ENCODE measurements at regions not wholly inside any gene's neighbourhood (a gene's known extent, or its start where the extent isn't known, plus 50 kb on each side); places are given as distances from the start of the nearest gene placed in this dataset.

- peak in 1 of 5 donors; percentile 84 for DNase-seq
Observed at GRCh38 chr10:7507887-7508726, 97.3 kb upstream of the SFMBT2 start.

GRCh38 chr10:7506571-7506970, 95.7 kb upstream of the SFMBT2 start:
- DNase-seq = no peak

- no peak for DNase-seq
Observed at GRCh38 chr10:7505196-7505595, 94.4 kb upstream of the SFMBT2 start.

- DNase-seq = no peak
Observed at GRCh38 chr10:7503190-7503589, 92.4 kb upstream of the SFMBT2 start.

- DNase-seq = peak in 1 of 5 donors; percentile 48
Observed at GRCh38 chr10:7501157-7501556, 90.3 kb upstream of the SFMBT2 start.

- no peak for DNase-seq
Observed at GRCh38 chr10:7498111-7498510, 87.3 kb upstream of the SFMBT2 start.

GRCh38 chr10:7493996-7494395, 83.2 kb upstream of the SFMBT2 start:
- no peak for DNase-seq

GRCh38 chr10:7492660-7493046, 81.8 kb upstream of the SFMBT2 start:
- no peak for DNase-seq

GRCh38 chr10:7491949-7492659, 81.3 kb upstream of the SFMBT2 start:
- DNase-seq = peak in 1 of 5 donors; percentile 62

- no peak for DNase-seq
Observed at GRCh38 chr10:7491230-7491629, 80.4 kb upstream of the SFMBT2 start.

GRCh38 chr10:7488418-7488829, 77.6 kb upstream of the SFMBT2 start:
- no peak for DNase-seq

GRCh38 chr10:7487528-7487927, 76.7 kb upstream of the SFMBT2 start:
- no peak for DNase-seq

- no peak for DNase-seq
Observed at GRCh38 chr10:7486528-7486927, 75.7 kb upstream of the SFMBT2 start.

GRCh38 chr10:7485799-7486198, 75.0 kb upstream of the SFMBT2 start:
- DNase-seq = no peak

GRCh38 chr10:7485244-7485556, 74.4 kb upstream of the SFMBT2 start:
- DNase-seq = no peak

- peak in 4 of 5 donors; percentile 17 to 96 (median 38) for DNase-seq
Observed at GRCh38 chr10:7484456-7485243, 73.8 kb upstream of the SFMBT2 start.

- peak in 1 of 5 donors; percentile 59 for DNase-seq
Observed at GRCh38 chr10:7483848-7484247, 73.0 kb upstream of the SFMBT2 start.

- DNase-seq = no peak
Observed at GRCh38 chr10:7482992-7483391, 72.2 kb upstream of the SFMBT2 start.

GRCh38 chr10:7481368-7481765, 70.5 kb upstream of the SFMBT2 start:
- no peak for DNase-seq

- DNase-seq = peak in 1 of 5 donors; percentile 65
Observed at GRCh38 chr10:7480742-7481367, 70.0 kb upstream of the SFMBT2 start.

GRCh38 chr10:7479861-7480598, 69.2 kb upstream of the SFMBT2 start:
- DNase-seq = no peak
